H1 (cell line): ENCODE measurements at regions not wholly inside any gene's neighbourhood (a gene's known extent, or its start where the extent isn't known, plus 50 kb on each side); places are given as distances from the start of the nearest gene placed in this dataset.

Experiments
- HDAC2 ChIP-seq, 2 experiments: fragments of 300-600 bp in 1 of 2; sonication (generic) in 1 of 2; IDR thresholded peaks; 2 replicates each; pipeline ENCODE4 v1.6.1; 2011 to 2012; ENCODE audit warnings: low read depth in 2 of 2, low read length in 2 of 2, mild to moderate bottlenecking in 2 of 2, moderate library complexity in 2 of 2, borderline replicate concordance in 1 of 2, inconsistent platforms in 1 of 2
- TAF1 ChIP-seq: IDR thresholded peaks from 2 replicates; pipeline ENCODE4 v1.6.1; 2011; ENCODE audit warnings: mild to moderate bottlenecking, low read depth, low read length
- TAF7 ChIP-seq: optimal IDR thresholded peaks from 2 replicates; pipeline ENCODE3; 2011; ENCODE audit warnings: low read depth, mild to moderate bottlenecking, inconsistent platforms, low read length, moderate library complexity, borderline replicate concordance
- USF2 ChIP-seq: IDR thresholded peaks from 2 replicates; pipeline ENCODE4 v1.6.1; 2011; ENCODE audit warnings: low read length, improper control_type of control experiment
- YY1 ChIP-seq: IDR thresholded peaks from 2 replicates; pipeline ENCODE4 v1.6.1; 2011; ENCODE audit warnings: low read depth, mild to moderate bottlenecking, low read length
- TF ChIP-seq, protein P1 (sequence below), 3 experiments: IDR thresholded peaks; 1 replicate in 2 of 3; 2 replicates in 1 of 3; pipeline versions ENCODE4 v1.5.1 to v1.6.1; 2011; ENCODE audit warnings: low read length in 3 of 3, mild to moderate bottlenecking in 3 of 3, inconsistent platforms in 2 of 3, low read depth in 1 of 3, moderate library complexity in 1 of 3; ENCODE audit not compliant: insufficient read depth in 1 of 3; ENCODE audit errors: control extremely low read depth in 1 of 3

DNA sequence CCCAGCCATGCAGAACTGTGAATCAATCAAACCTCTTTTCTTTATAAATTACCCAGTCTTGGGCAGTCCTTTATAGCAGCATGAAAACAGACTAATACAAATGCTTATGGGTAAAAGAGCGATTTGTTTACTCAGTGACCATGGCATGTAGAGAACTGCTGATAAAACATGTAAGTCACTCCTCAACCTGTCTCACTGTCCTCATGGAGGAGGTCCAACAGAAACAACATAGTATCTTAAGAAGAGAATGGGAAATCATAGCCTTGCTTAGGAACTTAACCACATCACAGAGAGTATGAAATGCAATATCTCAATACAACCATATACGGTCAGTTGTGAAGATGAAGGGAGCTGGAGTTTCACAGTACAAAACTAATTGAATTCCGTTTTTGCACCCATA lies 1734.0 kb upstream of the RAG2 start:
- TF ChIP-seq YY1 (no peak), TAF7 (no peak), USF2 (no peak), TAF1 (no peak), HDAC2 (IDR thresholded peaks at IDR 0.05; ENCODE audit: borderline replicate concordance in 1 of 2, low read depth in 2 of 2, low read length in 2 of 2) (no peak)
- TF ChIP-seq, protein P1, sequence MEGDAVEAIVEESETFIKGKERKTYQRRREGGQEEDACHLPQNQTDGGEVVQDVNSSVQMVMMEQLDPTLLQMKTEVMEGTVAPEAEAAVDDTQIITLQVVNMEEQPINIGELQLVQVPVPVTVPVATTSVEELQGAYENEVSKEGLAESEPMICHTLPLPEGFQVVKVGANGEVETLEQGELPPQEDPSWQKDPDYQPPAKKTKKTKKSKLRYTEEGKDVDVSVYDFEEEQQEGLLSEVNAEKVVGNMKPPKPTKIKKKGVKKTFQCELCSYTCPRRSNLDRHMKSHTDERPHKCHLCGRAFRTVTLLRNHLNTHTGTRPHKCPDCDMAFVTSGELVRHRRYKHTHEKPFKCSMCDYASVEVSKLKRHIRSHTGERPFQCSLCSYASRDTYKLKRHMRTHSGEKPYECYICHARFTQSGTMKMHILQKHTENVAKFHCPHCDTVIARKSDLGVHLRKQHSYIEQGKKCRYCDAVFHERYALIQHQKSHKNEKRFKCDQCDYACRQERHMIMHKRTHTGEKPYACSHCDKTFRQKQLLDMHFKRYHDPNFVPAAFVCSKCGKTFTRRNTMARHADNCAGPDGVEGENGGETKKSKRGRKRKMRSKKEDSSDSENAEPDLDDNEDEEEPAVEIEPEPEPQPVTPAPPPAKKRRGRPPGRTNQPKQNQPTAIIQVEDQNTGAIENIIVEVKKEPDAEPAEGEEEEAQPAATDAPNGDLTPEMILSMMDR (IDR thresholded peaks at IDR 0.05; ENCODE audit: control extremely low read depth in 1 of 3, insufficient read depth in 1 of 3, low read depth in 1 of 3, low read length in 3 of 3): no peak
